ENCODE measurements at regions not wholly inside any gene's neighbourhood (a gene's known extent, or its start where the extent isn't known, plus 50 kb on each side); places are given as distances from the start of the nearest gene placed in this dataset.

- Histone ChIP-seq H3K4me1 (ENCODE audit: insufficient read depth, low read length, poor library complexity, severe bottlenecking) (no peaks in the 10 kb centered on the region), H3K36me3 (ENCODE audit: insufficient read depth, low read length, poor library complexity, severe bottlenecking) (no peaks in the 10 kb centered on the region), H3K9me3 (ENCODE audit: low read depth, low read length, poor library complexity, severe bottlenecking) (no peaks in the 10 kb centered on the region), H3K27me3 (replicated peaks; ENCODE audit: insufficient read depth, low read depth, low read length, poor library complexity) (peaks cover 26% of the 10 kb centered on the region), H3K4me3 (ENCODE audit: low read depth, low read length, poor library complexity, severe bottlenecking) (no peak overlapping the region), H3K27ac (ENCODE audit: low read depth, low read length, poor library complexity, severe bottlenecking) (no peak overlapping the region)
- DNase-seq (ENCODE audit: low spot score), result no peak
- ChIA-PET CTCF (no interaction called here), POLR2A (ENCODE audit: low non-redundant PET) (no interaction called here)
- no peak for TF ChIP-seq EZH2 (IDR thresholded peaks at IDR 0.05; ENCODE audit: borderline replicate concordance, low read depth, low read length, poor library complexity, severe bottlenecking)
- TF ChIP-seq, protein P1, sequence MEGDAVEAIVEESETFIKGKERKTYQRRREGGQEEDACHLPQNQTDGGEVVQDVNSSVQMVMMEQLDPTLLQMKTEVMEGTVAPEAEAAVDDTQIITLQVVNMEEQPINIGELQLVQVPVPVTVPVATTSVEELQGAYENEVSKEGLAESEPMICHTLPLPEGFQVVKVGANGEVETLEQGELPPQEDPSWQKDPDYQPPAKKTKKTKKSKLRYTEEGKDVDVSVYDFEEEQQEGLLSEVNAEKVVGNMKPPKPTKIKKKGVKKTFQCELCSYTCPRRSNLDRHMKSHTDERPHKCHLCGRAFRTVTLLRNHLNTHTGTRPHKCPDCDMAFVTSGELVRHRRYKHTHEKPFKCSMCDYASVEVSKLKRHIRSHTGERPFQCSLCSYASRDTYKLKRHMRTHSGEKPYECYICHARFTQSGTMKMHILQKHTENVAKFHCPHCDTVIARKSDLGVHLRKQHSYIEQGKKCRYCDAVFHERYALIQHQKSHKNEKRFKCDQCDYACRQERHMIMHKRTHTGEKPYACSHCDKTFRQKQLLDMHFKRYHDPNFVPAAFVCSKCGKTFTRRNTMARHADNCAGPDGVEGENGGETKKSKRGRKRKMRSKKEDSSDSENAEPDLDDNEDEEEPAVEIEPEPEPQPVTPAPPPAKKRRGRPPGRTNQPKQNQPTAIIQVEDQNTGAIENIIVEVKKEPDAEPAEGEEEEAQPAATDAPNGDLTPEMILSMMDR (conservative IDR thresholded peaks at IDR 0.05; ENCODE audit: low read depth, low read length), result no peak
- intact Hi-C loops (cut with micrococcal nuclease; ENCODE audit: unreplicated experiment), result no loop called here
- no TSS peak for BruUV-seq (replicated peaks)
Observed at GRCh38 chr13:111956261-111957151, 110.4 kb upstream of the SOX1 start.

GRCh38 chr13:111957913-111958450 is 109.0 kb upstream of the SOX1 start:
- CTCF ChIA-PET, result no interaction called here
- intact Hi-C loops (cut with micrococcal nuclease; ENCODE audit: unreplicated experiment), result no loop called here
- no peak for TF ChIP-seq EZH2 (IDR thresholded peaks at IDR 0.05; ENCODE audit: borderline replicate concordance, low read depth, low read length, poor library complexity, severe bottlenecking)
- TF ChIP-seq, protein P1 (conservative IDR thresholded peaks at IDR 0.05; ENCODE audit: low read depth, low read length), result no peak

GRCh38 chr13:111958612-111959395 is 108.1 kb upstream of the SOX1 start:
- no peaks in the 10 kb centered on the region for H3K4me1 ChIP-seq (ENCODE audit: insufficient read depth, low read length, poor library complexity, severe bottlenecking)
- no peaks in the 10 kb centered on the region for H3K9me3 ChIP-seq (ENCODE audit: low read depth, low read length, poor library complexity, severe bottlenecking)
- no peak overlapping the region for H3K4me3 ChIP-seq (ENCODE audit: low read depth, low read length, poor library complexity, severe bottlenecking)
- no peak overlapping the region for H3K27ac ChIP-seq (ENCODE audit: low read depth, low read length, poor library complexity, severe bottlenecking)
- CTCF ChIA-PET, result no interaction called here
- H3K27me3 ChIP-seq (replicated peaks; ENCODE audit: insufficient read depth, low read depth, low read length, poor library complexity), result peaks cover 29% of the 10 kb centered on the region
- no peaks in the 10 kb centered on the region for H3K36me3 ChIP-seq (ENCODE audit: insufficient read depth, low read length, poor library complexity, severe bottlenecking)
- no peak for TF ChIP-seq EZH2 (IDR thresholded peaks at IDR 0.05; ENCODE audit: borderline replicate concordance, low read depth, low read length, poor library complexity, severe bottlenecking)
- TF ChIP-seq, protein P1 (conservative IDR thresholded peaks at IDR 0.05; ENCODE audit: low read depth, low read length), result no peak
- BruUV-seq (replicated peaks), result no TSS peak
- intact Hi-C loops (cut with micrococcal nuclease; ENCODE audit: unreplicated experiment), result no loop called here
- POLR2A ChIA-PET (ENCODE audit: low non-redundant PET), result no interaction called here
- DNase-seq (ENCODE audit: low spot score), result no peak

More at GRCh38 chr13:111957913-111958450, 109.0 kb upstream of the SOX1 start:
- H3K27me3 ChIP-seq (replicated peaks; ENCODE audit: insufficient read depth, low read depth, low read length, poor library complexity), result peaks cover 29% of the 10 kb centered on the region
- no peak overlapping the region for H3K27ac ChIP-seq (ENCODE audit: low read depth, low read length, poor library complexity, severe bottlenecking)
- no peak overlapping the region for H3K4me3 ChIP-seq (ENCODE audit: low read depth, low read length, poor library complexity, severe bottlenecking)
- H3K9me3 ChIP-seq (ENCODE audit: low read depth, low read length, poor library complexity, severe bottlenecking), result no peaks in the 10 kb centered on the region
- POLR2A ChIA-PET (ENCODE audit: low non-redundant PET), result no interaction called here
- H3K4me1 ChIP-seq (ENCODE audit: insufficient read depth, low read length, poor library complexity, severe bottlenecking), result no peaks in the 10 kb centered on the region
- no peak for DNase-seq (ENCODE audit: low spot score)
- no TSS peak for BruUV-seq (replicated peaks)
- no peaks in the 10 kb centered on the region for H3K36me3 ChIP-seq (ENCODE audit: insufficient read depth, low read length, poor library complexity, severe bottlenecking)

Data from A673 (cell line).